Hindlimb muscle (tissue), 1 donor: ENCODE measurements at regions not wholly inside any gene's neighbourhood (a gene's known extent, or its start where the extent isn't known, plus 50 kb on each side); places are given as distances from the start of the nearest gene placed in this dataset.
"Not testable (repeated sequence)": the region's sequence is repeated elsewhere in the genome, so short reads cannot be mapped to it uniquely, and the experiment has no call there.

ENCODE experiments used
- DNase-seq: peaks from one replicate; pipeline ENCODE4 v3.0.0-alpha.2; 2013

GRCh38 chr7:124101173-124101768, 68.4 kb upstream of the TMEM229A start:
- DNase-seq = no peak

GRCh38 chr7:124100190-124100589, 67.3 kb upstream of the TMEM229A start:
- no peak for DNase-seq

- DNase-seq = not testable (repeated sequence)
These were observed 66.7 kb upstream of the TMEM229A start for GRCh38 chr7:124099585-124099984.

GRCh38 chr7:124089621-124090020, 56.8 kb upstream of the TMEM229A start:
- DNase-seq = no peak

- no peak for DNase-seq
These were observed 55.7 kb upstream of the TMEM229A start for GRCh38 chr7:124088590-124088989.

GRCh38 chr7:124086843-124087242, 54.0 kb upstream of the TMEM229A start:
- DNase-seq = no peak

- DNase-seq = peak; percentile 8
These were observed 52.3 kb upstream of the TMEM229A start for GRCh38 chr7:124085179-124085578.

- DNase-seq = no peak
These were observed 51.2 kb upstream of the TMEM229A start for GRCh38 chr7:124084024-124084423.
